ENCODE measurements at regions not wholly inside any gene's neighbourhood (a gene's known extent, or its start where the extent isn't known, plus 50 kb on each side); places are given as distances from the start of the nearest gene placed in this dataset.

GRCh38 chr9:107644733-107645463 lies 155.3 kb upstream of the KLF4 start:
- DNase-seq (ENCODE audit: low read depth) = no peak

GRCh38 chr9:107639426-107639825 lies 149.9 kb upstream of the KLF4 start:
- DNase-seq (ENCODE audit: low read depth) = no peak

DNA sequence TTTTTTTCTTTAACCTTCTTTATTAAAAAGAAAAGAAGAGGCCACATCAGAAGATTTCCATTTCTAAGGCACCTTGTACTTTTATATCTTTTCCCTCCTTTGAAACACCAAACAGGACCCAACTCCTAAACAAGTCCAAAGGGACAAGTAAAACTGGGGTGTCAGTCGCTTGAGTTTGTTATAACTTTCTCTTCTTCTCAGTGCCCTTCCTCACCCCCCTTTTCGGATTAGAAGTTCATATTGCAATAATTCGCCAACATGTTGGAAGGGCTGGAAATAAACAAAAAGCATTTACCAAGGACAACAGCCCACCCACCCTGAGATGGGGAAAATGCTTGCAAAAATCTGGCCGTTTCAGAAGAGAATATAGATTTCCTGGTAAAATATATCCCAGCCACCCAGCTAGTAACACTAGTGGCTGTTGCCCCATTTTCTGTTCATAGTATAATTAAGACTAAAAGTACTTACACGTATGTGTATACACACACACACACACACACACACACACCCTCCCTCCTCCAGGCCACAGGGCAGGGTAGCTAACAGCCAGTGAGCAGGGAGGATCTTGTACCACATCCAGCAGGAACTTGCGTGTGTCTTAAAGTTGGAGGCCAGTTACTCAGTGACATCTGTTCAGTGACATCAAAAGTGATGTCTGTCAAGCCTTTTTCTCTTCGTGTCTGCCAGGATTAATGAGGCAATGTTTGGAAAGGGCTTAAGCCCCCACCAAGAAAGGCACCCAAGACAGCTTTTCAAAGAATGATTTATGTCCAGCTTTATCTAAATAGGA lies 149.1 kb upstream of the KLF4 start:
- DNase-seq (ENCODE audit: low read depth) = no peak

DNA sequence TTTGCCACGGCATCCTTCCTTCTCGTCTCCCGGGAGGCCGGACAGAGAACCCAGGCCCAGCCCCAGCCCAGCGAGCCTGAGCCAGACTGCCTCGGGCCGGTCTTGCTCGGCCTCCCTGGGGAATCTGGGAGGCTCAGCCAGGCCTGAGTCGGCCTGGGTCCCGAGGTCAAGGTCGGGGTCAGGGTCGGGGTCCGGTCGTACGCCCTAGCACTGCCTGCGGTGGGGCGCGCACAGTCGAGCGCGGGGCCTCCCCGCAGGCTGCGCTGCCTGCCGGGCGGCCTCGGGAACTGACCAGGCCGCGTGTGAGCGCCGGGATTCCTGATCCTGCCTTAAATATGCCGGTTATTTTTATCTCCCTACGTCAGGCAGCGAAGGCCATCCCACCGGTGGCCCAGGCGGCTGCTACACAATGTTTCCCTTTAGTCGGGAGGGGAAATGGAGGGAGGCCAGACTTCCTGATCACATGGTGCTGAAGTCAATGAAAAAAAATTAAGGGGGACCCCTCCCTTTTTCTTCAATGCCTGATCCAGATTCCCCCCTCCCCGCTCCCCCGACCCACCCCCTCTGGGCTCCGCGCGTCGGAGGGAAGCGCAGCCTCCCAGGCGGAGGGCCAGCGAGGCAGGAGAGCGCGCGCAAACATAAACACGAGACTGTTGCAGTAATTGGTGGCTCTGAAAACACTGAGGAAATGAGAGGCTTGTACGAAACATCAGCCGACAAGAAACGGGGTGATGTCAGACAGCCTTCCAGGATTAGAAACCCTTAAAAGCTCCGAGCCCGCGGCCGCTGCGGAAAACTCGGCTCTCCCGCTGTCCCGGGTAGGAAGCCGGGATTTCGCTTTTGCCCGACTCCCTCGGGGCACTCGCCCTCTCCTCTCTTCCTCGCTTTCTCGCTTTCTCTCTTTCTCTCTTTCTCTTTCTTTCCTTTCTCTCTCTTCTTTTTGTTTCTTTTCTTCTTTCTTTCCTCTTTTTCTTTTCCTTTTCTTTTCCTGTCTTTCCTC lies 148.2 kb upstream of the KLF4 start:
- no peak for DNase-seq (ENCODE audit: low read depth)

DNA sequence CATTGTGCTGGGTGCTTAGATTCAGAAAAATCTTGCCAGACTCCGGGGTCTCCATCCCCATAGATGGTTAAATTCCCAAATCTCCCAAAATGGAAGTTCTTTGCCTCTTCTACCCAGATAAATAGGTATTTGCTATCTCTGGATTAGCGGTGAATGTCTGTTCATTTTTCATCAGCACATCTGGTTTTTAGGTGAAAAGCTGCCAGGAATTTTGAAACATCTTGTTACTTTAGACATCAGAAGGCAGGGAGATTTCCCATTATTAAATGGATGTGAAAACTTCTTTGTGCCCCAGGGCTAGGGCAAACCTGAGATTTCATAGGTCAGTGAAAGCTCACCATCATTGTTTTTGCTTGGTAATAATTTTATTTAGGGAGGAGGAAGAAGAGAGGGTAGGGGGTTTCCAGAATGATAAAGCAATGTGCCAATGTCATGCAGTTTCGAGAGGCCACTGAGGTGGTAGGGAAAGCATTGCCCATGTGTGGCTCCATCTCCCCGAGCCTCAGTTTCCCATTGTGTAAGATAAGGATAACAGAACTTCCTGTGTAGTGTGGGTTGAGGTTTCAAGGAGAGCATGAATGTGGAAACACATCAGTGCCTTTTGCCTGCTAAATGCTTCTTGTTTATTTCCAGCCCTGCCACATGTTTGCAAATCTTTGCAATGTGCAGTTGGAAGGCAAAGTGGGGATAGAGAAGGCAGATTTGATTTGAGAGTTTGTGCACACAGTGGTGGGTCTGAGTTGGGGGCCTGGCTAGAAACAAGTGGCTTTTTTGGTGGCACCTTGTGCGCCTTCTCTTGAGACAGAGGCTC lies 147.2 kb upstream of the KLF4 start:
- no peak for DNase-seq (ENCODE audit: low read depth)

DNA sequence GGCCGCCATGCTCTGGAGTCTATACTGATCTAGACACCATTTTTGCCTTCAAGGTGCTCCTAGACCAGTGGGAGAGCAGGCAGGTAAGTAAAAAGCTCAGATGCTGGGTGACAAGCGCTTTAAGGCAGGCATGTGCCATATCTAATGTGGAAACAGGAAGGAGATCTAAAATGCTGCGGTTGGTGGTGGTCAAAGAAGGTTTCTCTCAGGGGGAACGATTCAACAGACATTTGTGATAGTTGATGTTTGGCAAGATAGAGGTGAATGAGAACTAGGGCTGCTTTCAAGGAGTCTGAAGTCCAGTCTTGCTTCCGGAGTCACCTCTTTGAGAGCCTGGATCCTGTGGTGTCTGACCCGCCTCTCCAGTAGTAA lies 146.2 kb upstream of the KLF4 start:
- DNase-seq (ENCODE audit: low read depth) = no peak

GRCh38 chr9:107635101-107635802 lies 145.7 kb upstream of the KLF4 start:
- no peak for DNase-seq (ENCODE audit: low read depth)

GRCh38 chr9:107633406-107633805 lies 143.8 kb upstream of the KLF4 start:
- DNase-seq (ENCODE audit: low read depth) = no peak

DNA sequence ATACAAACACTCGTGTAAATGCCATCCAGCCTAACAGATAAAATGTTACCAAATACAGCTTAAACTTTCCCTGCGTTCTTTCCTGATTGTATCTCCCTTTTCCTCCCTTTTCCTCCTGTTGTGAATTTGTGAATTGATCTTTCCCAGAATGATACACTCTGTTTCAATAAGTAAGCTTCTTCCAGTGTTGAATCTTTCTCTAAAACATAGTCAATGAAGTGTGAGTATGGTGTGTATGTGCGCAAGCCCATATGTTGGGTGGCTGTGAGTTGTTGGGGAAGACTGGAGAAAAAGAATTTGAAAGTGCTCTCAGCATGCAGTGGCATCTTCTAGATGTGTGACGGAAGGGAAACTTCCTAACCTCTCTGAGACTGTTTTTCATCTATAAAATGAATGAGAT lies 143.1 kb upstream of the KLF4 start:
- no peak for DNase-seq (ENCODE audit: low read depth)

GRCh38 chr9:107632216-107632615 lies 142.6 kb upstream of the KLF4 start:
- DNase-seq (ENCODE audit: low read depth) = no peak

DNA sequence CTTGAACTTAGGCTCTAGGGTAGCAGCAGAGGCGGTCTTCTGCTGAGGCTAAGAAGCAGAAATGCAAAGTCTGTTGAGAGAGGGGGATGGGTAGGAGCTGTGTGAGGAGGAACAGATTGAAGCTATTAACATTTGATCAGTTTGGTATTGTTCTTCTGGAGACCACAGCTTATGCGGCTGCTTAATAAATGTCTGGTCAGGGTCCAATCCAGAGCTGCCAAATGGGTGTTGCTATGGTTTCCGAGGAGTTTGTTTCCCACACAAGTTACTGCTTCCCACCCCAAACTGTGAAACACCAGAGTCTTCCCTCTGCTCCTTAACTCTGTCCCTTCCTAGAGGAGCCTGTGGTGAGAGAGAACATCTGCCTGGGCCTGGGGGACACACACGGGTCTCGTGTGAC lies 142.2 kb upstream of the KLF4 start:
- no peak for DNase-seq (ENCODE audit: low read depth)

DNA sequence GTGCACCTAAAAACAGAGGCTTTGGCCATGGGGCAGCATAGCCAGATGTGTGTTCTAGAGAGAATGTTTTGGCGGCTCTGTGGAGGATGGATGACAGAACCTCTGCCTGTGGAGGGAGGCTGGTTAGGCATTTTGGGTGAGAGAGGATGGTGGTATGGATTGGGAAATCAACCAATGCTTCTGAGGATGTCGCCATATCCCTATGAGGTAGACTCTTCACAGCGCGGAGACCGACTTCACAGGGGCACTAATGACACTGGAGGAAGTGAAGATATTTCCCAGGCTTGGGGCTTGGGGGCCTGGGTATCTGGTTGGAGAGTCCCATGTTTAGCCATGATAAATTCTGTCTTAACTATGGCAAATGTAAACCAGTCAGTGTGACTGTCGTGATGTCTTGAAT lies 140.6 kb upstream of the KLF4 start:
- DNase-seq (ENCODE audit: low read depth) = no peak

DNA sequence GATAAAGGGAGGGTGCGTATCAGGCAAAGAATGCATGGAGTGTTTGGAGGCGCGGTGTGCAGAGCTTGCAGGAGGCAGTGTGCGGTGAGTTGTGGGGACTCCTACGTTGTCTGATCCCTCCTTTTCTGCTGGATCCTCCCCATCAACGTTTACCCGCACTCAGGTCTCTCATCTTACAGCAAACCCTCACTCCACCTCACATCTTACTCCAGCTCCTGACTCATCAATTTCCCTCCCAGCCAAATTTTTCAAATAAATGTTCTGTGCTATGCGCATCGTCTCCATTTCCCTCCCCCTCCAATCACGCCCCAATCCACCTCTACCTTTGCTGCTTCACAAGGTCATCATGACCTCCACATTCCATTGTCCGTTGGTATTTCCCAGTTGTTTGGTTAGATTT lies 138.9 kb upstream of the KLF4 start:
- DNase-seq (ENCODE audit: low read depth) = no peak

DNA sequence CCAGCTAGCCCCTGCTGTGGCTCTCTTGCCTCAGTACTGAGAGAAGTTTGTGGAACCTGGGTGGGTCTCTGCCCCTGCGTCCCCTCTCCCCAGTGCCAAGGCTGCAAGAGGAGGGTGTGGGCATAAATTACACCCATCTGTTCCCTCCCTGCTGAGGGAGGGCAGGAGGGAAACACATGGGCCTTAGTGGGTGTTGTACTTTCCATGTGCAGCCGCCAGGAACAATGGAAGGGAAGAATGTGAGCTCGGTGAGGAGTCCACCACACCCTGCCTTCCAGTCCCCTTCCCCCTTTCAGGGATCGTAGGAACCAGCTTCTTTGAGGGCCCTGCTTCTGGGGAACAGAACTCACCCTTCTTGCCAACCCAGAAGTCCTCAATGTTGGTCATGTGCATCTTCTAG lies 138.2 kb upstream of the KLF4 start:
- DNase-seq (ENCODE audit: low read depth) = no peak

GRCh38 chr9:107626118-107626517 lies 136.5 kb upstream of the KLF4 start:
- DNase-seq (ENCODE audit: low read depth) = no peak

DNA sequence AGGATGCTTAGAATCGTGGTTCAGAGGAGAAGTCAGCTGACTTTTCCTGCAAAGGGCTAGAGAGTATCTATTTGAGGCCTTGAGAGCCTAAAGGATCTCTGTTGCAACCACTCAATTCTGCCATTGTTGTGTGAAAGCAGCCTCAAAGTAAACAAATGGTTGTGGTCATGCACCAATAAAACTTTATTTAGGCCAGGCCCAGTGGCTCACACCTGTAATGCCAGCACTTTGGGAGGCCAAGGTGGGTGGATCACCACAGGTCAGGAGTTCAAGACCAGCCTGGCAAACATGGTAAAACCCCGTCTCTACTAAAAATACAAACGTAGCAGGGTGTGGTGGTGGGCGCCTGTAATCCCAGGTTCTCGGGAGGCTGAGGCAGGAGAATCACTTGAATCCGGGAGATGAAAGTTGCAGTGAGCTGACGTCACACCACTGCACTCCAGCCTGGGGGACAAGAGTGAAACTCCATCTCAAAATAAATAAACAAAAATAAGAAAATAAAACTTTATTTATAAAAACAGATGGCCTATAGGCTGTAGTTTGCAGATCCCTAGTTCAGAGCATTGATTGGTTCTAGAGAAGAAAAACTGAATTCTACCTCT lies 135.9 kb upstream of the KLF4 start:
- no peak for DNase-seq (ENCODE audit: low read depth)

DNA sequence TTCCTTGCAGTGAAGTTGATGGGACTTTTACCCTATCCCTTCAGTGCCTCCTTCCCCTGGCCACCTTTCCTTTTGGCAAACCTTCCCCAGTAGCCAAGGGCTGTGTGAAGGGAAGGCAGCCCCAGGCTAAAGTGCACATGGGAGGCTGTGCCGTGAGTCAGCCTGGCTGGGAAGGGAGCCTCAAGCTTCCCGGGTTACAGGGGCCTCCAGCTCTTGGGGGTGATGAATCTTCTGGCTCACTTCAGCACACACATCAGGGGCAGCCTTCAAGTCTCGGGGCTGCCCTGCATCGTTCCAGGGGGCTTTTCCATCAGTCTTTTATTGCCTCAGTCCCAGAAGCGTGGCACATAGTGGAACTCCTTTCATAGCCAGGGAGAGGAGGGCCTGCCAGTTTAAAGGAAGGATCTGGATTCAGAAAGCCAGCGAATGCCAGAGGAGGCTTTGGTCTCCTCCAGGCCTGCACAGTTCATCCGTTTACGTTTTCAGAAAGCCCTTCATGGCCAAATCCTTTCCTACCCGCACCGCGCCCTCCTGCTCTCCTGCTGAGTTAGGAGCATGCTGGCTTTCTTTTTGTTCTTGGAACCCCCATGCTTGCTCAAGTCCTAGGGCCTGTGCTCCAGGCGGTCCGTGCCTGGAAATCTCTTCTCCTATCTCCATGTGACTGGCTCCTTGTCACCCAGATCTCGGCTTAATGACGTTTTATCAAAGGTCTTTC lies 134.8 kb upstream of the KLF4 start:
- DNase-seq (ENCODE audit: low read depth) = no peak

DNA sequence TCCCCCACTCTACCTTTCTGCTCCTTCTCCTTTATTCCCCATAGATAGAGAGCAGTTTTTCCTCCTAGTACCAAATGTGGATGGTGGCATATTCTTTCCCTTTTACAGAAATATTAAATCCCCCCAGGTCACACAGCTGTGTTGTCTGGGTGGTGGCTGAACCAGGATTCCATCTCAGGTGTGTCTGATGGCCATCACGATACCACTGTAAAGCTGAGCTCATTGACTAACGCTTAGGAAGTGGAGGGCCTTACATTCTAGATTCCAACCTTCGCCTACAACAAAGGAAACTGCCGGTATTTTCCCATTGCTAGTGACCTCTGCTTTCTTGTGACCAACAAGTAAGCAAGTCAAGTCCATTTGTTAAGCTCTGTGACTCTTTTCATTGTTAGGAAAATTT lies 131.9 kb upstream of the KLF4 start:
- DNase-seq (ENCODE audit: low read depth) = no peak

DNA sequence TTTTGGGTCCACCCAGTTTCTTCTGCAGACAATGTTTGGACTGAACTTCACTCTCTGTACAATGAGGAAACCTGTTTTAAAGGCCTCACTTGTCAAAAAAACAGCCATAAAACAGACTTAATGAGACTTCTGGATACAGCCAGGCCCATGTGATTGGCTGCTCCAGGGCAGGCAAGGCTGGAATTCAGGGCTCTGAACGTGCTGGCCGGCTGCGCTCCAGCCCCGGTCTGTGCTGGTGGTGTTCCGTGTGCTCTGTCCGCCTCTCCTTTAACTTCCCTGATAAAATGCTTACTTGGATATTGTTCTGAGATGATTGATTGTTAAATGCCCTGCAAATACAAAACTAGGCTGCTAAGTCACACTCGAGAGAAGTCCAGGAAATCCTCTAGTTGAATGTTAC lies 131.2 kb upstream of the KLF4 start:
- DNase-seq (ENCODE audit: low read depth) = no peak

GRCh38 chr9:107620236-107620635 lies 130.7 kb upstream of the KLF4 start:
- DNase-seq (ENCODE audit: low read depth) = no peak
